K562 (cell line): ENCODE measurements at regions not wholly inside any gene's neighbourhood (a gene's known extent, or its start where the extent isn't known, plus 50 kb on each side); places are given as distances from the start of the nearest gene placed in this dataset.

Experiments used
- ARID2 ChIP-seq: fragments of 450-650 bp; IDR thresholded peaks from 2 replicates; pipeline ENCODE4 v1.6.1; 2017; ENCODE audit warnings: antibody characterized with exemption, mild to moderate bottlenecking
- BCL6 ChIP-seq: fragments of 250-450 bp; sonication (Bioruptor Pico); IDR thresholded peaks from 2 replicates; pipeline ENCODE4 v1.4.0; 2020
- BMI1 ChIP-seq: fragments of 150-350 bp; IDR thresholded peaks from 2 replicates; pipeline ENCODE4 v1.6.1; 2014; ENCODE audit warnings: low read length
- CAMTA2 ChIP-seq: fragments of 250-450 bp; sonication (Bioruptor Pico); conservative IDR thresholded peaks from 2 replicates; pipeline ENCODE4 v1.5.1; 2022
- HES1 ChIP-seq: fragments of 450-650 bp; IDR thresholded peaks from 2 replicates; pipeline ENCODE4 v1.6.1; 2016; ENCODE audit warnings: low read depth, mild to moderate bottlenecking, moderate library complexity
- HNRNPUL1 ChIP-seq: fragments of 200-400 bp; formaldehyde crosslinking; IDR thresholded peaks from 2 replicates; pipeline ENCODE4 v1.6.1; 2017; ENCODE audit warnings: low read length
- NBN ChIP-seq: fragments of 450-650 bp; IDR thresholded peaks from 2 replicates; pipeline ENCODE4 v1.6.1; 2016; ENCODE audit warnings: low read depth, mild to moderate bottlenecking
- NFE2 ChIP-seq: IDR thresholded peaks from 2 replicates; pipeline ENCODE4 v1.6.1; 2014; ENCODE audit warnings: antibody characterized with exemption, low read depth
- PRMT5 ChIP-seq: sonication (generic); formaldehyde crosslinking; IDR thresholded peaks from 2 replicates; pipeline ENCODE4 v1.5.0; 2020; ENCODE audit warnings: missing genetic modification reagents
- RBM22 ChIP-seq: fragments of 200-400 bp; formaldehyde crosslinking; IDR thresholded peaks from 2 replicates; pipeline ENCODE4 v1.6.1; 2018; ENCODE audit warnings: low read length, low read depth; ENCODE audit not compliant: poor library complexity, severe bottlenecking
- SP1 ChIP-seq: sonication (generic); formaldehyde crosslinking; IDR thresholded peaks from 2 replicates; pipeline ENCODE4 v1.8.1; 2022; ENCODE audit warnings: mild to moderate bottlenecking, missing genetic modification reagents
- SRSF9 ChIP-seq: fragments of 200-400 bp; formaldehyde crosslinking; IDR thresholded peaks from 2 replicates; pipeline ENCODE4 v1.6.1; 2017; ENCODE audit warnings: low read depth, low read length, borderline replicate concordance
- THRA ChIP-seq: fragments of 450-650 bp; IDR thresholded peaks from 2 replicates; pipeline ENCODE4 v1.6.1; 2017; ENCODE audit warnings: mild to moderate bottlenecking, moderate library complexity
- ZBTB11 ChIP-seq, 3 experiments: fragments of 200-800 bp in 1 of 3; fragments of 250-450 bp in 1 of 3; fragments of 450-650 bp in 1 of 3; sonication (Bioruptor Pico) in 1 of 3; sonication (Bioruptor generic) in 1 of 3; formaldehyde crosslinking in 1 of 3; IDR thresholded peaks; 2 replicates each; pipeline versions ENCODE4 v1.6.1 to v1.8.0; 2016 to 2022; ENCODE audit warnings: mild to moderate bottlenecking in 2 of 3, missing genetic modification characterization in 2 of 3, missing compliant biosample characterization in 1 of 3, moderate library complexity in 1 of 3
- ZBTB8A ChIP-seq: fragments of 450-650 bp; IDR thresholded peaks from 2 replicates; pipeline ENCODE4 v1.6.1; 2018; ENCODE audit warnings: mild to moderate bottlenecking, moderate library complexity; ENCODE audit not compliant: partially characterized antibody
- ZFX ChIP-seq: sonication (generic); formaldehyde crosslinking; IDR thresholded peaks from 2 replicates; pipeline ENCODE4 v1.8.0; 2022; ENCODE audit warnings: mild to moderate bottlenecking, missing genetic modification reagents, moderate library complexity
- ZNF639 ChIP-seq, 2 experiments: fragments of 200-800 bp in 1 of 2; sonication (Bioruptor generic) in 1 of 2; sonication (generic) in 1 of 2; formaldehyde crosslinking in 1 of 2; IDR thresholded peaks in 1 of 2; conservative IDR thresholded peaks in 1 of 2; 2 replicates each; pipeline versions ENCODE4 v1.5.0 to v1.6.1; 2016 to 2020; ENCODE audit warnings: missing compliant biosample characterization in 1 of 2, missing genetic modification characterization in 1 of 2, missing genetic modification reagents in 1 of 2
- ZNF655 ChIP-seq: fragments of 250-450 bp; sonication (Bioruptor Pico); IDR thresholded peaks from 2 replicates; pipeline ENCODE4 v1.5.0; 2021

- TF ChIP-seq RBM22: no peak
- 0 out of 4 replicates have a peak, but pooled peaks of 1 of the 2 experiments have one; percentile 24 for TF ChIP-seq ZNF639 (CRISPR knock-in tag; conservative IDR thresholded peaks at IDR 0.05 in 1 of 2, IDR thresholded peaks at IDR 0.05 in 1 of 2)
- no peak for TF ChIP-seq BMI1
- TF ChIP-seq ZBTB11 (CRISPR knock-in tag; IDR thresholded peaks at IDR 0.05): no peak
- TF ChIP-seq SP1: no peak
- TF ChIP-seq ARID2: no peak
- TF ChIP-seq ZBTB8A: no peak
- TF ChIP-seq THRA: no peak
- TF ChIP-seq NBN: no peak; the same call in 1 of the 2 replicates
- no peak for TF ChIP-seq ZNF655
- no peak for TF ChIP-seq CAMTA2 (CRISPR knock-in tag)
- TF ChIP-seq NFE2: 0 out of 2 replicates have a peak, but pooled peaks have one; percentile 30
- no peak for TF ChIP-seq PRMT5 (CRISPR knock-in tag)
- no peak for TF ChIP-seq HNRNPUL1
- no peak for TF ChIP-seq HES1
- no peak for TF ChIP-seq BCL6 (CRISPR knock-in tag)
- no peak for TF ChIP-seq SRSF9
- TF ChIP-seq ZFX: no peak
These were observed 106.2 kb upstream of the FAT1 start (continued) for GRCh38 chr4:186829740-186830449.
